PC-3 (cell line): ENCODE measurements at regions not wholly inside any gene's neighbourhood (a gene's known extent, or its start where the extent isn't known, plus 50 kb on each side); places are given as distances from the start of the nearest gene placed in this dataset.

Source experiments
- EZH2 ChIP-seq: fragments of 300-600 bp; sonication (generic); IDR thresholded peaks from one replicate; pipeline ENCODE4 v1.6.1; 2017; ENCODE audit warnings: antibody characterized with exemption, mild to moderate bottlenecking, low read length; ENCODE audit not compliant: unreplicated experiment
- EZH2phosphoT487 ChIP-seq: fragments of 300-600 bp; sonication (generic); IDR thresholded peaks from 2 replicates; pipeline ENCODE4 v1.6.1; 2018; ENCODE audit warnings: mild to moderate bottlenecking, antibody characterized with exemption, low read length, borderline replicate concordance
- TF ChIP-seq, protein P1 (sequence below): fragments of 300-600 bp; sonication (generic); conservative IDR thresholded peaks from 2 replicates; pipeline ENCODE4 v1.5.1; 2017; ENCODE audit warnings: antibody characterized with exemption, low read depth, mild to moderate bottlenecking, low read length

DNA sequence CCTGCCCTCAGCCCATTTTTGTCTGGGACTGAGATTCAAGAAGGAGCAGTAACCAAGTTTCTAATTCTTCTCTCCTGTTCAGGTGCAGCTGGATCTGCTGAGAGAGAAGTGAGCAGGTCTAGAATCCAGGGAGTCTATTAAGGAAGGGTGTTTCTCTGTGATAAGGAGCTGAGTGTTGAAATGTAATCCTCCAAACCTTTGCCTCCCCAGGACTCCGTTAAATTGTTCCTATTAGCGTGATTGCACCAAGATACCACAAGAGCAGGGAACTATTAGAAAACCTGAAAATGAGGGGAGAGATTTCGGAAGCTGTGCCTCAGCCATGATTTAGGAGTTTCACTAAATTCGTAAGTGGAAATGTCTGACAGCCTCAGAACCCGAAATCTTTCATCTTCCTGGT, 192.6 kb downstream of the EBLN2 start:
- TF ChIP-seq, protein P1, sequence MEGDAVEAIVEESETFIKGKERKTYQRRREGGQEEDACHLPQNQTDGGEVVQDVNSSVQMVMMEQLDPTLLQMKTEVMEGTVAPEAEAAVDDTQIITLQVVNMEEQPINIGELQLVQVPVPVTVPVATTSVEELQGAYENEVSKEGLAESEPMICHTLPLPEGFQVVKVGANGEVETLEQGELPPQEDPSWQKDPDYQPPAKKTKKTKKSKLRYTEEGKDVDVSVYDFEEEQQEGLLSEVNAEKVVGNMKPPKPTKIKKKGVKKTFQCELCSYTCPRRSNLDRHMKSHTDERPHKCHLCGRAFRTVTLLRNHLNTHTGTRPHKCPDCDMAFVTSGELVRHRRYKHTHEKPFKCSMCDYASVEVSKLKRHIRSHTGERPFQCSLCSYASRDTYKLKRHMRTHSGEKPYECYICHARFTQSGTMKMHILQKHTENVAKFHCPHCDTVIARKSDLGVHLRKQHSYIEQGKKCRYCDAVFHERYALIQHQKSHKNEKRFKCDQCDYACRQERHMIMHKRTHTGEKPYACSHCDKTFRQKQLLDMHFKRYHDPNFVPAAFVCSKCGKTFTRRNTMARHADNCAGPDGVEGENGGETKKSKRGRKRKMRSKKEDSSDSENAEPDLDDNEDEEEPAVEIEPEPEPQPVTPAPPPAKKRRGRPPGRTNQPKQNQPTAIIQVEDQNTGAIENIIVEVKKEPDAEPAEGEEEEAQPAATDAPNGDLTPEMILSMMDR = no peak
- TF ChIP-seq EZH2 (no peak), EZH2phosphoT487 (no peak)
